Gastroesophageal sphincter (tissue), 3 donors: ENCODE measurements at regions not wholly inside any gene's neighbourhood (a gene's known extent, or its start where the extent isn't known, plus 50 kb on each side); places are given as distances from the start of the nearest gene placed in this dataset.

Source experiments
- CTCF ChIP-seq, 4 experiments: fragments of 200-600 bp in 2 of 4; fragments of 450-650 bp in 2 of 4; sonication (generic) in 1 of 4; IDR thresholded peaks; one replicate each; pipeline ENCODE4 v1.5.1; 2017 to 2019; ENCODE audit warnings: antibody characterized with exemption in 4 of 4, mild to moderate bottlenecking in 2 of 4, moderate library complexity in 2 of 4
- POLR2A ChIP-seq, 2 donors: fragments of 450-650 bp; IDR thresholded peaks; one replicate each; pipeline ENCODE4 v1.6.1; 2017; ENCODE audit warnings: antibody characterized with exemption in 2 of 2, mild to moderate bottlenecking in 2 of 2, moderate library complexity in 1 of 2
- POLR2AphosphoS5 ChIP-seq: sonication (generic); formaldehyde crosslinking; IDR thresholded peaks from one replicate; pipeline ENCODE4 v1.6.1; 2017; ENCODE audit warnings: antibody characterized with exemption

- no peak for TF ChIP-seq CTCF (IDR thresholded peaks at IDR 0.05)
- TF ChIP-seq POLR2A (IDR thresholded peaks at IDR 0.05): no peak
- no peak for TF ChIP-seq POLR2AphosphoS5
These were observed 1547.3 kb downstream of the BRINP3 start for GRCh38 chr1:188930382-188930781.
